CD8-positive, alpha-beta memory T cell (primary cell): ENCODE measurements at regions not wholly inside any gene's neighbourhood (a gene's known extent, or its start where the extent isn't known, plus 50 kb on each side); places are given as distances from the start of the nearest gene placed in this dataset.
"Not testable (repeated sequence)": the region's sequence is repeated elsewhere in the genome, so short reads cannot be mapped to it uniquely, and the experiment has no call there.

Experiments
- CTCF ChIA-PET: fragments of 350-600 bp; sonication (Branson Sonifier 250); formaldehyde crosslinking; loops from one replicate; lab custom pipeline; 2021; ENCODE audit warnings: antibody characterized with exemption; lab: Charles Lee
- POLR2A ChIA-PET: fragments of 350-600 bp; sonication (Branson Sonifier 250); formaldehyde crosslinking; loops from one replicate; lab custom pipeline; 2021; ENCODE audit warnings: antibody characterized with exemption; lab: Charles Lee
- DNase-seq, 5 donors: peaks; one replicate each; pipeline versions ENCODE4 v3.0.0 to v3.0.0-alpha.2; 2020 to 2022; ENCODE audit warnings: mixed read lengths in 1 of 5
- H3K27ac ChIP-seq: one replicate; pipeline ENCODE4 v1.7.0; 2013; ENCODE audit warnings: low read depth, mild to moderate bottlenecking, low read length, moderate library complexity
- H3K27me3 ChIP-seq: 2 replicates; pipeline ENCODE4 v1.7.0; 2013; ENCODE audit warnings: low read length, mild to moderate bottlenecking; ENCODE audit not compliant: insufficient read depth, poor library complexity, severe bottlenecking
- H3K36me3 ChIP-seq: 2 replicates; pipeline ENCODE4 v1.7.0; 2013; ENCODE audit warnings: mild to moderate bottlenecking, low read length, moderate library complexity; ENCODE audit not compliant: insufficient read depth
- H3K4me1 ChIP-seq: 2 replicates; pipeline ENCODE4 v1.7.0; 2013; ENCODE audit warnings: mild to moderate bottlenecking, low read length, moderate library complexity; ENCODE audit not compliant: insufficient read depth
- H3K4me3 ChIP-seq: 2 replicates; pipeline ENCODE4 v1.7.0; 2013; ENCODE audit warnings: mild to moderate bottlenecking, low read length
- H3K9me3 ChIP-seq: 2 replicates; pipeline ENCODE4 v1.7.0; 2013; ENCODE audit warnings: mild to moderate bottlenecking, low read length
- H3K27ac Mint-ChIP-seq, 8 donors: one replicate each; pipeline ENCODE4 v1.8.0; 2020 to 2021; ENCODE audit warnings: mixed read lengths in 8 of 8, mild to moderate bottlenecking in 6 of 8, inconsistent platforms in 3 of 8, moderate library complexity in 3 of 8
- H3K27me3 Mint-ChIP-seq, 2 donors: one replicate each; pipeline ENCODE4 v1.8.0; 2020 to 2021; ENCODE audit warnings: mixed read lengths in 2 of 2, mild to moderate bottlenecking in 1 of 2, moderate library complexity in 1 of 2
- H3K36me3 Mint-ChIP-seq, 3 donors: one replicate each; pipeline ENCODE4 v1.8.0; 2020 to 2021; ENCODE audit warnings: mixed read lengths in 3 of 3, inconsistent platforms in 1 of 3, mild to moderate bottlenecking in 1 of 3
- H3K4me1 Mint-ChIP-seq, 3 donors: one replicate each; pipeline ENCODE4 v1.8.0; 2020 to 2021; ENCODE audit warnings: mixed read lengths in 3 of 3, inconsistent platforms in 1 of 3, mild to moderate bottlenecking in 1 of 3
- H3K4me3 Mint-ChIP-seq, 7 donors: one replicate each; pipeline ENCODE4 v1.8.0; 2020 to 2021; ENCODE audit warnings: mixed read lengths in 7 of 7, mild to moderate bottlenecking in 6 of 7, moderate library complexity in 4 of 7, inconsistent platforms in 2 of 7
- H3K9me3 Mint-ChIP-seq, 5 donors: one replicate each; pipeline ENCODE4 v1.8.0; 2020 to 2022; ENCODE audit warnings: mixed read lengths in 5 of 5, mild to moderate bottlenecking in 3 of 5, moderate library complexity in 2 of 5, inconsistent platforms in 1 of 5

- H3K4me1 ChIP-seq, H3K36me3 Mint-ChIP-seq, H3K27ac ChIP-seq, H3K4me3 Mint-ChIP-seq, H3K9me3 Mint-ChIP-seq, H3K27me3 Mint-ChIP-seq, H3K9me3 ChIP-seq, H3K4me3 ChIP-seq, POLR2A ChIA-PET, H3K27me3 ChIP-seq, DNase-seq, H3K4me1 Mint-ChIP-seq, H3K36me3 ChIP-seq: not testable (repeated sequence)
- CTCF ChIA-PET = interaction anchor here (1.2 to 1.4 kb wide), 2 partner anchors 20 to 24 kb away, joined by 3 read pairs; no protein-coding TSS in a partner anchor
- H3K27ac Mint-ChIP-seq = peak overlapping the region in 1 of 8 donors; percentile 93
Observed at GRCh38 chr1:192498092-192498491, 77.5 kb upstream of the RGS1 start.

- H3K27ac Mint-ChIP-seq, H3K4me1 ChIP-seq, H3K4me1 Mint-ChIP-seq, H3K36me3 Mint-ChIP-seq, H3K9me3 Mint-ChIP-seq, H3K4me3 Mint-ChIP-seq, H3K27me3 Mint-ChIP-seq, H3K36me3 ChIP-seq, DNase-seq, POLR2A ChIA-PET, H3K27ac ChIP-seq, H3K9me3 ChIP-seq, H3K4me3 ChIP-seq, H3K27me3 ChIP-seq: not testable (repeated sequence)
- CTCF ChIA-PET = interaction anchor here (1.2 kb wide), 1 partner anchor 25 kb away, joined by 3 read pairs; no protein-coding TSS in a partner anchor
Observed at GRCh38 chr1:192499061-192499581, 76.5 kb upstream of the RGS1 start.

- H3K36me3 ChIP-seq, H3K9me3 ChIP-seq, H3K27ac ChIP-seq, H3K4me1 ChIP-seq, H3K4me3 Mint-ChIP-seq, H3K4me1 Mint-ChIP-seq, H3K4me3 ChIP-seq, POLR2A ChIA-PET, H3K36me3 Mint-ChIP-seq, H3K9me3 Mint-ChIP-seq, H3K27me3 ChIP-seq, CTCF ChIA-PET, DNase-seq, H3K27me3 Mint-ChIP-seq: not testable (repeated sequence)
- peak overlapping the region in 1 of 8 donors; percentile 58 for H3K27ac Mint-ChIP-seq
Observed at GRCh38 chr1:192500541-192500940, 75.0 kb upstream of the RGS1 start.

GRCh38 chr1:192506741-192507155 lies 68.8 kb upstream of the RGS1 start:
- CTCF ChIA-PET = interaction anchor here (0.9 to 1.7 kb wide), 3 partner anchors 10 to 76 kb away, joined by 3 to 4 read pairs (median 4); no protein-coding TSS in a partner anchor
- H3K4me1 ChIP-seq = no peaks in the 10 kb centered on the region
- Mint-ChIP-seq H3K36me3 (no peaks in the 10 kb centered on the region), H3K4me1 (no peaks in the 10 kb centered on the region), H3K9me3 (peaks cover 0 to 1% (median 0%) of the 10 kb centered on the region in 5 donors), H3K27ac (no peak overlapping the region), H3K4me3 (no peak overlapping the region), H3K27me3 (no peaks in the 10 kb centered on the region)
- no peaks in the 10 kb centered on the region for H3K27me3 ChIP-seq
- peak in 2 of 5 donors; percentile 24 to 49 for DNase-seq
- POLR2A ChIA-PET = no interaction called here
- no peaks in the 10 kb centered on the region for H3K36me3 ChIP-seq
- H3K27ac ChIP-seq = no peak overlapping the region
- H3K9me3 ChIP-seq = no peaks in the 10 kb centered on the region
- H3K4me3 ChIP-seq = no peak overlapping the region

GRCh38 chr1:192512426-192513162 lies 63.0 kb upstream of the RGS1 start:
- Histone ChIP-seq H3K36me3 (no peaks in the 10 kb centered on the region), H3K4me1 (peaks cover 29% of the 10 kb centered on the region), H3K27ac (no peak overlapping the region), H3K9me3 (no peaks in the 10 kb centered on the region), H3K4me3 (no peak overlapping the region), H3K27me3 (no peaks in the 10 kb centered on the region)
- DNase-seq = no peak
- Mint-ChIP-seq H3K9me3 (no peaks in the 10 kb centered on the region), H3K27ac (peak overlapping the region in 7 of 8 donors; percentile 14 to 90 (median 69)), H3K27me3 (peaks cover 0 to 1% of the 10 kb centered on the region in 2 donors), H3K36me3 (no peaks in the 10 kb centered on the region), H3K4me3 (no peak overlapping the region), H3K4me1 (peaks cover 33 to 48% (median 44%) of the 10 kb centered on the region in 3 donors)
- CTCF ChIA-PET = interaction anchor here (1.0 kb wide), 1 partner anchor 26 kb away, joined by 3 read pairs; no protein-coding TSS in a partner anchor
- POLR2A ChIA-PET = no interaction called here

GRCh38 chr1:192513196-192513595 lies 62.4 kb upstream of the RGS1 start:
- no peak overlapping the region for H3K27ac ChIP-seq
- Mint-ChIP-seq H3K9me3 (no peaks in the 10 kb centered on the region), H3K36me3 (no peaks in the 10 kb centered on the region), H3K4me3 (no peak overlapping the region), H3K4me1 (peaks cover 35 to 50% (median 46%) of the 10 kb centered on the region in 3 donors), H3K27ac (peak overlapping the region in 6 of 8 donors; percentile 55 to 75 (median 60)), H3K27me3 (peaks cover 0 to 1% of the 10 kb centered on the region in 2 donors)
- no peaks in the 10 kb centered on the region for H3K36me3 ChIP-seq
- H3K4me3 ChIP-seq = no peak overlapping the region
- POLR2A ChIA-PET = no interaction called here
- H3K9me3 ChIP-seq = no peaks in the 10 kb centered on the region
- no peaks in the 10 kb centered on the region for H3K27me3 ChIP-seq
- no peak for DNase-seq
- H3K4me1 ChIP-seq = peaks cover 31% of the 10 kb centered on the region
- CTCF ChIA-PET = interaction anchor here (1.0 kb wide), 1 partner anchor 26 kb away, joined by 3 read pairs; no protein-coding TSS in a partner anchor

GRCh38 chr1:192513697-192514096 lies 61.9 kb upstream of the RGS1 start:
- ChIA-PET CTCF (no interaction called here), POLR2A (no interaction called here)
- H3K9me3 ChIP-seq = no peaks in the 10 kb centered on the region
- no peak overlapping the region for H3K27ac ChIP-seq
- Mint-ChIP-seq H3K27ac (peak overlapping the region in 4 of 8 donors; percentile 1 to 72 (median 60)), H3K36me3 (no peaks in the 10 kb centered on the region), H3K27me3 (peaks cover 0 to 1% of the 10 kb centered on the region in 2 donors), H3K4me3 (no peak overlapping the region), H3K4me1 (peaks cover 35 to 50% (median 46%) of the 10 kb centered on the region in 3 donors), H3K9me3 (no peaks in the 10 kb centered on the region)
- no peaks in the 10 kb centered on the region for H3K36me3 ChIP-seq
- no peaks in the 10 kb centered on the region for H3K27me3 ChIP-seq
- no peak overlapping the region for H3K4me3 ChIP-seq
- no peak for DNase-seq
- H3K4me1 ChIP-seq = peaks cover 31% of the 10 kb centered on the region

- Mint-ChIP-seq H3K27me3 (peaks cover 0 to 1% of the 10 kb centered on the region in 2 donors), H3K4me3 (peak overlapping the region; percentile 57 to 87 (median 74))
Observed at GRCh38 chr1:192516776-192517297, 58.7 kb upstream of the RGS1 start.

More at GRCh38 chr1:192516776-192517297, 58.7 kb upstream of the RGS1 start:
- POLR2A ChIA-PET = no interaction called here
- CTCF ChIA-PET = interaction anchor here (0.9 to 1.3 kb wide), 6 partner anchors 10 to 65 kb away, joined by 3 to 4 read pairs (median 3); no protein-coding TSS in a partner anchor
- Mint-ChIP-seq H3K9me3 (no peaks in the 10 kb centered on the region), H3K36me3 (no peaks in the 10 kb centered on the region), H3K4me1 (peaks cover 53 to 73% (median 68%) of the 10 kb centered on the region in 3 donors), H3K27ac (peak overlapping the region; percentile 88 to 98 (median 96))
- no peaks in the 10 kb centered on the region for H3K36me3 ChIP-seq
- no peak overlapping the region for H3K27ac ChIP-seq
- no peaks in the 10 kb centered on the region for H3K9me3 ChIP-seq
- no peaks in the 10 kb centered on the region for H3K27me3 ChIP-seq
- DNase-seq = peak; percentile 18 to 89 (median 81)
- peak overlapping the region; percentile 42 for H3K4me3 ChIP-seq
- H3K4me1 ChIP-seq = peaks cover 31% of the 10 kb centered on the region
